NCI-H226 (cell line): ENCODE measurements at regions not wholly inside any gene's neighbourhood (a gene's known extent, or its start where the extent isn't known, plus 50 kb on each side); places are given as distances from the start of the nearest gene placed in this dataset.

Experiments used
- DNase-seq: peaks from one replicate; pipeline ENCODE4 v3.0.0-alpha.2; 2015

DNA sequence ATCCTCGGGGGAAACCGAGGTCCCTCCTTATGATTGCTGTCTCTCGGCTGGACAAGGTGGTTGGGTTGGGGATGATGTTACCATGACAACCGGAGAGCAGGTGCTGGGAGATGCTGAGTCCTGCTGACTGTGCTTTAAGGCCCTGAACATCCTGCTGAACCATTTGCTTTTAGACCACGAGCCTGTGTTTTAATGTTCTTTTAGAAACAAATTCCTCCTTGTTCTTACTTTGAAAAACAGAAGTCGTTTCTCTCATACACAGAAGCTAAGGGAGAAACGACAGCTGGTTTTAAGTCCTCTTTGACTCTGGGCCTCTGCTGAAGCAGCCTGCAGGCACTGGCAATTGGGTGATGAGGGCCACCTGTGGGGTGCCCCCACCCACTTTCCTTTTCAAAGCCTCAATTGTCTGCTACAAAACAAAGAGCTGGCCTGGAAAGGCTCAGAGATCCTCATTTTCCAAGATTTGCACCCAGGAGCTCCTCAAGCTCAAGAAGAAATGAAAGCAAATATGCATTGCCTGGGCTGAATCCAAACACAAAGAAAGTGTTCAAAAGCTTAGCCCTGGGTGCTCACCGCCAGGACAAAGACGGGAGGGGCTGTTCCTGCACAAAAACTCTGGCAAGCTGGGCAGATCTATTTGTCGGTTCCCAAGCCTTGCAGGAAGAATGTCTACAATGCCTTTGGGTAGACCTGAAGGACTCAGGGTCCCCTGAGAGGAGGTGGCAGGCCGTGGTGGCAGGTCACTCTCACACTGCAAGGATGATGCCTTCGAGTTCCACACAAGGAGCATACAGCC lies 90.0 kb upstream of the CLMN start:
- no peak for DNase-seq

DNA sequence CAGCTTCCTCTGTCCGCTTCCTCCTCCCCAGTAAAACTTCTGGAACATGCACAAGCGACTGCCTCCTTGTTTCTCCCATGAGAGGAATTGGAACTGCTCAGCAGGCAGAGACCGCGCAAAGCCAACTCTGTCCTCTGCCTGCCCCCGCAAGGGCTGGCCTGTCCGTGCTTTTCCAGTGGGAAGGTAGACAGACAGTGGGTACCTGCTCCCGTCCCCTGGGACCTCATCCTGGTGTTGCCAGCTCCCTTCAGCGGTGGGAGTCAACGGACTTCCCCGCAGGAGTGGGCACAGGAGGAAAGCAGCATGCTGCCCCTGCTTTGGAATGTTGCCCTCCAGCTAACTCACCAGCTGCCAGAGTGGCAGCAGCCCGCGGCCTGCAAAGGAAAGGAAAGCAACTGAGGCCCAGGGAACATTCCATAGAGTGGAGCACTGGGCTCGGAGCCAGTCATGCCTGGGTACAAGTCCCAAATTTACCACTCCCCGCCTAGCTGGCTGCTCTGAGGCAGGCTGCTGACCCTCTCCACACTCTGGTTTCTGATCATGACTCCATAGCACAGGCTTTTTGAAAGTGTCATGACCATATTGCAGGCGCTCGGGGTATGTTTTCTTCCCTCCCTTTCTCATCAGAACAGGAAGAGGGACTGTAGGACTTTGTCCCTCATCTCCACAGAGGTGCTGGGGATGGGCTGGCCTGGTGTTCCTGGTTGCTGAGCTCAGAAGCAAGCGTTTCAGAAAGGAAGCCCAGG lies 89.2 kb upstream of the CLMN start:
- no peak for DNase-seq

DNA sequence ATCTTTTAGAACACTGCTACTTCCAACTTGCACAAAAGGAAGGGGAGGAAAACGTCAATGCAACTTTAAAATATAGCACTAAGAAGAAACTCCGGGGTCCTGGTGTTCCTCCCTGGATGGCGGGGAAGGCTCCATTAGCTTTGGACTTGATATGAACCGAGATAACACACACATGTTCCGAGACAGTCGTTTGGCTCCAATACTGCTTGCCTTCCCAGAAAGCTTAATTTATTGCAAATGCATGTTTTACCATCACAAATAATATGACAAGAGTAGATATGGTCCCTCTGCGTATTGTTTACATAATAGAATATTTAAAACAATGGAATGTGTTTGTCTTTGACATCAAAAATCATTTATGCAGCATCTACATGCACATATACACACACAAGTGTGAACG lies 87.6 kb upstream of the CLMN start:
- DNase-seq = no peak

DNA sequence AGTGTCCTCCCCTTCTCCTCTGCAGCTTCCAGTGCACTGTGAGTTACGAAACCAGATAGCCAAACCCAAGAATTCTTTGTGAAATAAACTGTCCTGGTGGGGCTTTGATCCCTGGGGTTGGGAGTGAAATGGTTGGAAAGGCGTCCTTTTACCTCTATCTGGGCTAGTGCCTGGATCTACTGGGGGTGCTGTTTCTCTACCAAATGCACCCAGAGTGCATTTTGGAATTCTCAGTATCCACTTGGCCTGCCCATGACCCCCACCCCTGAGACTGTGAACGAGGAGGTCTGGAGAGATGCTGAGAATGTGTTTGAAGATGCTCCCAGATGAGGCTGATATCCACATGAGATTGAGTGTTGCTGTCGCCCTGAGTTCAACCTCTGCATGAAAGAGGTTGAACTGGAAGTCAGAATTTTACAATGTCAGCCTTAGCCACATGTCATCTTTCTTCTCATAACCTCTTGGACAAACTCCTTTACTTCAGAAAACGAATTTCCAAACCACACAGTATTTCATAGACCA lies 87.1 kb upstream of the CLMN start:
- DNase-seq = no peak

DNA sequence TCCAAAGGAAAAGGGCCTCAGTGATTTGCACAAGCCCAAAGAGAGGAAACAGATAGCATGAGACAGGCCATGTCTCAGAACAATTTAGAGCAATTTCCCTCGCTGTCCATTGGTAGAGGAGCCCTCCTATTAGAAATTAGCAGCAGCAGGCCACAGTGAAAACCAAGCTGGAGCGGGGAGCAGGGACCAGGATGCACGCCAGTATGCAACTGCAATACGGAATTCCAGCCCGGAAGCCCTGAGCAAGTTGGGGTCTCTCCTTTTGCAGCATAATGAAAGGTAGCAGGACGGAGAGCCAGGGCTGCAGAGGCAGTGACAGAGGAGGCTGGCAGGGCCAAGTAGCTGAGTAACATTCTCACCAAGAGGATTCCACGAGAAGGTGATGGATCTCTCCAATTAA lies 84.9 kb upstream of the CLMN start:
- DNase-seq = no peak

DNA sequence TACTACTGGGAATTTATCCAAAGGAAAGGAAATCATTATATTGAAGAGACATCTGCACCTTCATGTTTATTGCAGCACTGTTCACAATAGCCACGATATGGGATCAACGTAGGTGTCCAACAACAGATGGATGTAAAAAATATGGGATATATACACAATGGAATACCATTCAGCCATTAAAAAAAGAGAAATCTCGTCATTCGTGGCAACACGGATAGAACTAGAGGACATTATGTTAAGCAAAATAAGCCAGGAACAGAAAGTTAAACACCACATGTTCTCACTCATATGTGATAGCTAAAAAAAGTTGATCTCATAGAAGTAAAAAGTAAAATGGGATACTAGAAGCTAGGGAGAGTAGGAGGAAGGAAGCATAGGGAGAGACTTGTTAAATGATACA lies 82.9 kb upstream of the CLMN start:
- no peak for DNase-seq

DNA sequence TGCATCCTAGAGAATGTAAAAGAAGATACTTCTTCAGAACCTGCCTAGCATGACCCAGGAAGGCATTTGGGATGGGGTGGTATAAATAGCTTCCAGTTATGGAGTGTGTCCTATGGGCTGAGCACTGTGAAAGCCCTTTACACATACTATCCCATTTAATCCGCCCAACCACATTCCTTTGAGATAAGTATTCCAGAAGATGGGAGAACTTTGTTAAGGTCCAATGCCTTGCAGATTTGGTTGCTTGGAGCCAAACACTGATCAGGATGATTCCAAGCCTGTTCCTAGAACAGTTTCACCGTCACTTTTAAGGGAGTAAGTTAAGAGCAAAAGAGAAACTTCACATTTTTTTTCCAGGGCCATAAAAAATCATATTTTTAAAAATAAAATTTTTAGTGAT lies 82.5 kb upstream of the CLMN start:
- no peak for DNase-seq

DNA sequence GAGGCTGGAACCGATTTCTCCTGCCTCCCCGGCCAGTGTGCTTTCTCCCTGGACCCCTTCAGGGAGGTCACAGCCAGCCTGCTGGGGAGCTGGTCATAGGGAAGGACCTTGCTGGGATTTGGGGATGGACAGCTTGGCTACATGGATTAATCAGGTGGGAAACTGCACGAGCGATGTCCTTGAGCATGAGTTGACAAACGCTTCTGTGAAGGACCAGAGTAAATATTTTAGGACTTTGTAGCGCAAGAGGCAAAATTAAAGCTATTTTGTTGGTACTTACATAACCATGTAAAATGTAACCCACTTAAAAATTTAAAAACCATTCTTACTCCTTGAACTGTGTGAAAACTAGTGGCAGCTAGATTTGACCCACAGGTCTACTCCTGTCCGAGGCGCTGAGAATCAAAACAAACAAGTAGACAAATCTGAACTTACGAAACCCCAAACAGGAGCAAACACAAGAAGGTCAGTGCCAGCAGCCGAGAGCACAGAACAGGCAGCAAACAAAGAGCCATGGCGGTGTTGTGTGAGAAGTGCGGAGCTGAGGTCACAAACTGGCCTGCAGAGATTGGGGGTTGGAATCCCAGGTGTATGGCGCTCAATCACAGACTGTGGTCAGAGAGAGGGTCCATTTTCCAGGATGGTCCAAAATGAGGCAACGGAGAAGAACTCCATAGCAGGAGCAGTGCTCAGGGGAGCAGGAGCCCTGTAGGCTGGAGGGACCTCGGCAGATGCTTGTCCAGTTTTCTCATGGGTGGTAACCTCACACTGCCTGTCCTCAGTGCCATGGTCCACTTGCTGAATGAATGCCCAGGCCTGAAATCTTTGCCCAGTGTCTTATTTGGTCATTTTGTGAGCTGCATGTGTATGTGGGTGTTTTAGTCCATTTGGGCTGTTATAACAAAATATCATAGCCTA lies 79.2 kb upstream of the CLMN start:
- no peak for DNase-seq

DNA sequence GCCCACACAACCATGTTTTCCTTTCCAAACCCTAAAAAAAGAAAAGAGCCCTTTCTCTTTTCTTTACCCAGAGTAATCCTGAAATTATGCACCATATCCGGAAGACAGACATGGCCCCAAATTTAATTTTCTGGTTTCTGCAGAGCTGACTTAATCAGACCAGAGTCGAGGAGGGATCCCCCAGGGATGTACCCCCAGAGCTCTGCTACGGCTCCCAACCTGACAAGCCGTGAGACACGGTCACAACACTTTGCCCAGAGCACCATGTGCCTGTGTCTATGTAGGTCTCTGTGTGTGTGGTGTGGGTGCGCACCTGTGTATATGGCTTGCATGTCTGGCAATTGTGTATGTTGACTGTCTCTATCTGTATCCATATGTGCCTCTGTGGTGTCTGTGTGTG lies 77.6 kb upstream of the CLMN start:
- no peak for DNase-seq

DNA sequence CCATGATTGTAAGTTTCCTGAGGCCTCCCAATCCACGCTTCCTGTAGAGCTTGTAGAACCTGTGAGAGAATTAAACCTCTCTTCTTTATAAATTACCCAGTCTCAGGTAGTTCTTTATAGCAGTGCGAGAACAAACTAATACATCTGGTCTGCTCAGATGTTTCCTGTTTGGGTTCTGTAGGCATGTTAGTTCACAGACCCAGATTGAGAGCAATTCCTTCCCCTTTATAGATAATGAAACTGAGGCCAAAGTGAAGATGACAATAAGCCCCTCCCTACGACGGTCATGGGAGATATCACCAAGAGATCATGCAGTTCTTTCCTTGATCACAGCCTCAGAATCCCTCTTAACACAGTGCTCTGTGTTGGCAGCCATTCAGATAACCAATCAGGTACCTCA lies 76.5 kb upstream of the CLMN start:
- no peak for DNase-seq

DNA sequence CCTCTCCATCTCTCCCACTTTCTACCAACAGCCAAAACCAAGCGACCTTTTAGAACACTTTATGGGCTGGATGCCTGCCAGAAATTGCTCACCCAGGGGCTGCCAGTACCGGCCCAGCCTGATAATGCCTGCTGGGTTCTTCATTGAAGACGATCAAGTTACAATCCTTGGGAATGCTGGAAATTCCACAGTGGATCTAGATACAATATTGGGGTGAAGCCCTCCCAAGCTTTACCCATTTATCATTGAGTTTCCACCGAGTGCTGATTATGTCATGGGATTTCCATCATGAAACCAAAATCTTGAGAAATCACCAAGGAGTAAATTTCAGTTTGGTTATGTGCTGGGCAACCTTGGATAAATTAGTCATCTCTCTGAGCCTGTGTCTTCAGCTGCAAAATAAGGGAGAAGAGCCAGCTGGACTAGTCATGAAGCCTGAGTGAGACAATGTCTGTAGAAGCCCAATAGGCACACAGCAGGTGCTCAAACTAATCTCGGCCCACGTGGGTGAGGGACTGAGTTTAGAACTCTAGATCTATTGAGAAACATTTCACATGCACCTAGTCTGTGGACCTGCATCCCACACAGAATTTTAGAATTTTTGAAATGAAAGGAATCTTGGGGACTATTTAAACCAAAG lies 75.5 kb upstream of the CLMN start:
- no peak for DNase-seq

DNA sequence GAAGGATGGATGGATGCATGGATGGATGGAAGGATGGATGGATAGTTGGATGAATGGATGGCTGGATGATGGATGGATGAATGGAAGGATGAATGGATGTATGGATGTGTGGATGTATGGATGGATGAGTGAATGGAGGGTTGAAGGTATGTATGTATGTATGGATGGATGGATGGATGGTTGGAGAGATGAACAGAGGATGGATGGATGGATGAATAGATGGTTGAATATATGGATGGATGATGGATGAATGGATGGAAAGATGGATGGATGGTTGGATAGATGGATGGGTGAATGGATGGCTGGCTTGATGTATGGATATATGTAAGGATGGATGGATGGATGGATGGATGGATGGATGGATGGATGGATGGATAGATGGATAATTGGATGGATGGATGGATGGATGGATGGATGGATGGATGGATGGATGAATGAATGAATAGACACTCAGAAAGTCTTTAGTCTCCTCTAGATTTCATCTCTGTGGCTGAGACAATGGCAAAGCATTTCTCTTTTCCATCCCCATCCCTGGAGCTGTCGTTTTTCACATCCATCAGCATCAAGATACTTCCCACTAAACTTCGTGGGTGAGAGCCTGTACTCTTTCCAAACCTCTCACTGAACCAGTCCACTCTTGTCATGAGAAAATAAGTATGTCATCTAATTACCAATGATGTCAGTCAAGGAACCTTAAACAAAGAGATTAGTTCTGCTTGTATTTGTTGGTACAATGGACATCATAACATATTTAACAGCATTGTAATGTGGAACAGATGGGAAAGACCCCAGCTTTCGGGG lies 74.8 kb upstream of the CLMN start:
- DNase-seq = no peak

DNA sequence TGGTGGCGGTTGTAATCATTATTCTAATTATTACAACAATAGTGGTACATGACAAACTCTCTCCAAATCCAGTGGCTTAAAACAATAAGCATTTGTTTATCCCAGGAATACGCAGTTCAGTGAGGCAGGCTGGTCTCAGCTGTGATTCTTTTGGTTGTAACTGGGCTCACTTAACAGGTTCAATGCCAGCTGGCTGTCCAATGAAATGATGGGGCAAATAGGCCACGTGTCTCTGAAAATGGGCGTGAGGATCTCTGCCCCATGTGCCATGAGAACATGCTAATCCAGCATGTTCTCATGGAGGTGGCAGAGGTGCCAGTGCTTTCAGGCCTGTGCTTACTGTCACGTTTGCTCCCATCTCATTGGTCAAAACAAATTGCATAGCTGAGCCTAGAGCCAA lies 73.1 kb upstream of the CLMN start:
- DNase-seq = no peak

DNA sequence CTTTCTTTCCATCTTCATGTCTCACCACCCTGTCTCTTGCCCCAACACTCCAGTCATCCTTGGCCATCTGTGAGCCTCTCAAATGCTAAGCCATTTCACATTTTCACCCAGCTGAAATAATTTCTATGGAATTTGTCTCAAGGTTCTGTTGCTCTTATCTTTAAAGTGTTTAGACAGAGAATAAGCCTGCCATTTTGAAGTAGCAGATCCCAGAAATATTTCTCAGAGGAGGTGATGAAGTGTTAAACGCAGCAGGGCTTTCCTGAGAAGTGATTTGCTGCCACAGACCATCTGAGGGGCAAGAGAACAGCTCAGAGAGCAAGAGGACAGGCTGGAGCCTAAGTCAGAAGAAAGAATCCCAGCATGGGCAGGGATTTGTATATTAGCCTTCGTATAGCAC lies 71.6 kb upstream of the CLMN start:
- DNase-seq = no peak

DNA sequence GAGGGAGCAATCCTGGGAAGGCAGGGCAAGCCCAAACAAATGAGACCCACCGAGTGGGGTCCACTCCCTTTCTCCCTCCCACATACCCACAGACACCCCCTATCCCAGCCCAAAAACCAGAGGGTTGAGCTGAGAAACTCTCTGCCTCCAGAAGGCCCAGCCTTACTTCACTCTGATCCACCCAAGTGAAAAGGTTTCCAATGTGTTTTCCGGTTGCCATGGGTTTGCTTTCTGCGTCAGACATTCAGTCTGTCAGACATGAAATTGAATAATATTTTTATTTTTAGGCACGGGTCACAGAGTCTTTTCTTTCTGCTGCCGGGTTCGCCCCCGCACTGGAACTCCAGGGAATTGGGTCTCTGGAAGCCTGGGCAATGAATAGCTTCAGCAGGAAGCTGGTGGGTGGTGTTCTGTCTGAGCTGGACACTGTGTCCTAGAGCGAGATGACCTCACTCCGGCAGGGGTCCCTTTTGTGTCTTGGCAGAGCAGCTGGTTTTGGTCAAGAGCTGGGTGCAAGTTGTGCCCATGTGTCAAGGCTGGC lies 69.8 kb upstream of the CLMN start:
- DNase-seq = no peak

DNA sequence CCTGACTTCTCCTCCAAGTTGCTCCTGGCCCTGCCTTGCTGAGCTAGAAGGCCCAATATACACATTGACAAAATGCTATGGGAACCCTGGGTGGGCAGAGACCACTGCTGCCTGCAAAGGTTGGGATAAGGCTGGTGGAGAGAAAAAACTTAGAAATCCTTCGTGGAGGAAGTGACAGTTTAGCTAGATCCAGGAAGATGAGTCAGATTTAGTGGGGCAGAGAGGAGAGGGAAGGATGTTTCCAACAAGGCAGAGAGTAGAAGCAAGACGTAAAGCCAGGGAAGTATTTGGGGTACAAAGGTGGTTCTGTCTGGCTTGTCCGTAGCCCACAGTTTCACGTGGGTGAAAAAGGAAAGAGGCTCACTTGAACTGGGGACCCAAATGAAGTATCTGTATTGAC lies 69.0 kb upstream of the CLMN start:
- no peak for DNase-seq

DNA sequence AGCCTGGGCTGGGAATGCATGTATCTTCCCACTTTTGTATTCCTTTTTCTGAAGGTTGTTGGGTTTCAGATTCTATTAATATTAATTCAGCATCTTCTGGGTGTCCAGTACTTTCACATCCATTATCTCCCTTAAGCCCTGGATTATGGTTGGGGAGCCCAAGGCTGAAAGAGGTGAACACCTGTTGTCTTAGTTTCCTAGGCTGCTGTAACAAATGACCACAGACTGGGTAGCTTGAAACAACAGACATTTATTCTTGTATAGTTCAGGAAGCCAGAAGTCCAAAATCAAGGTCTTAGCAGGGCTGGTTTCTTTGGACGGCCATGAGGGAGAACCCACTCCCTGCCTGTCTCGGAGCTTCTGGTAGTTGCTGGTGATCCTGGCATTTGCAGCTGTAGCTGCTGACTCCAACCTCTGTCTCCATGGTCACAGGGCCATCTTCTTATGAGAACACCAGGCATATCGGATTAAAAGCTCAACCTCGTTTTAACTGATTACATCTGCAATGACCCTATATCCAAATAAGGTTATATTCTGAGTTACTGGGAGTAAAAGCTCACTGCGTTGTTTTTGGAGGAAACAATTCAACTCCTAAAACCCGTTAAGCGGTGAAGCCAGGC lies 68.2 kb upstream of the CLMN start:
- DNase-seq = no peak

DNA sequence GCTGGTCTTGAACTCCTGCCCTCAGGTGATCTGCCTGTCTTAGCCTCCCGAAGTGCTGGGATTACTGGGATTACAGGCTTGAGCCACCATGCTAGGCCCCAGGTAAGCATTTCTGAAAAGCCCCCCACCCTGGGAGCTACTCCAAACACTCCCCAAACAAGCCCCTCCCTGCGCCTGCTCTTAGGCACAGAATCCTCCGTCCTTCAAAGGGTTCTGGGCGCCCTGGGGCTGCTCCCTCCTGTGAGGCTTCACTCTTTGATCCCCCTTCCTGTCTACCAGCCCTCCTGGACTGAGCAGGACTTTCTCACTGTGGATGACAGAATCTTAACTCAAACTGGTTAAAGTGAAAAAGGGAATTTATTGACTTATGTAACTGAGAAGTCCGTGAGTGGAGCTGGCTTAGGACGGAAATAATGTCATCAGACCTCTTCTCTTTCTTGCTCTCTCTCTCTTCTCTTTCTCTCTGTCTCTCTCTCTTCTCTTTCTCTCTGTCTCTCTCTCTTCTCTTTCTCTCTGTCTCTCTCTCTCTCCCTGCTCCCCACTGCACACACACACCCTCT lies 66.9 kb upstream of the CLMN start:
- DNase-seq = no peak

DNA sequence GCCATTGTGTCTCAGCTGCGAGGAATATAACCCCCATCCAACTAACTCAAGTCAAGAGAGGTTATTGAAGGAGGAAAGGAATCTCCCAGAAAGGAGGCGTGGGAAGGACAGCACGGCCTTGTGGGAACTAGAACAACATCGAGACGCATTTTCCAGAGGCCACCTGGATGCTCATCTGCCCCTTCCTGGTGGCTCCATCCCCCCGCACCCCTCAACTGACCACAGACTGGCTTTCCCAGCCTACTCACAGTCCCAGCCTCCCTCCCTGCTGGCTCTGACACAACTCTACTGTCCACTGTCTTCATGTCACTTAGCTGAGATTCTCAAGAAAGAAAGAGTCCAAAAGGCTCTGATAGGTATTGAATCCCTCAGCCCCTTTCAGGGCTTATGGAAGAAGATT lies 66.0 kb upstream of the CLMN start:
- DNase-seq = no peak

DNA sequence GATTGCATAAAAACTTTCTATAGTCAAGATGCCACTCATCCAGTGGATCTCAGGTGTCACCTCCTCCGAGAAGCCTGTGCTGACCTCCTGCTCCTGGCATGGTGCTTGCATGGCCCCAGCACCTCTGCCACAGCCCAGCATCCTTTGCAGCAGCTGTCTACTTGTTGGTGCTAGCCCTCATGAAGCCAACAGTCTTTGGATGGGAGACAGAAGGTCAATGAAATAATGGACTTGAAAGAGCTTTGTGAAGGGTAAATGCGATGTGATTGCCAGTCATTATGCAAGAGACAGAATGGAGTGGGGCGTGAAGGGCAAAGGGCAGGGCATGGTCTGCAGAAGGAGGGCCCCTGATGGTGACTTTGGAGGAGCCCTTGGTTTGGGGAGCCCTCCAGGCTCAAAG lies 63.0 kb upstream of the CLMN start:
- DNase-seq = no peak

DNA sequence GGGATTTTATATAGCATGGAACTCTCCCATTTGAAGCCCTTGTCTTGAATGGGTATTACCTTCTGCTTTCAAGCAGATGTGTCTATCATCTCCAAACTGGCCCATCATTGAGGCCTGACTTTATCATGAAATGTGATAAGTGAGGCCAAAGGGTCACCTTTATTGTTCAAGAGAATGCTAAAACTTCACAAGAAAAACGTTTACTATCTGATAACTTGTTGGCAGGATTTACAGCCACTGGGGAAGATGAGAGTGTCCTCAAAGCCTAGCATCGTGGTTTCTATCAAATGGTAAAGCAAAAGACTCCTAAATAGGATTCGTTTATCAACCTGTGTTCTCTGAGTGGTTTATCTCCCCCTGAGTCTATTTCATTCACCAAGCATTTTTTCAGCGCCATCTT lies 62.0 kb upstream of the CLMN start:
- no peak for DNase-seq
